A549 (cell line): ENCODE measurements at regions not wholly inside any gene's neighbourhood (a gene's known extent, or its start where the extent isn't known, plus 50 kb on each side); places are given as distances from the start of the nearest gene placed in this dataset.

ENCODE experiments used
- ATAC-seq, 2 experiments: fragments of 200-7000 bp in 1 of 2; fragments of >200 bp in 1 of 2; cut with Nextera tagmentation in 1 of 2; cut with Tn5 transposase in 1 of 2; 3 replicates each; pipeline versions ENCODE4 v1.8.0 to v1.9.1; 2018 to 2020; ENCODE audit warnings: mild to moderate bottlenecking in 1 of 2, moderate library complexity in 1 of 2
- CTCF ChIA-PET: fragments of 300-600 bp; sonication (Branson Sonifier 250); formaldehyde crosslinking; extraction: SDS; loops from one replicate; lab custom pipeline; 2021; ENCODE audit warnings: antibody characterized with exemption, inconsistent platforms; lab: Yijun Ruan, JAX
- POLR2A ChIA-PET: fragments of 350-600 bp; formaldehyde crosslinking; extraction: SDS; loops from one replicate; lab custom pipeline; 2021; ENCODE audit warnings: antibody characterized with exemption, inconsistent platforms; lab: Yijun Ruan, JAX
- DNase-seq, 2 experiments: peaks; one replicate each; pipeline versions ENCODE4 v3.0.0 to v3.0.0-alpha.2; 2011 to 2016; ENCODE audit warnings: low read depth in 1 of 2, low spot score in 1 of 2
- FAIRE-seq: peaks from 2 replicates; lab custom pipeline; 2011; peaks lifted over from hg19 to GRCh38; lab: Jason Lieb, UNC
- H3K27ac ChIP-seq, 2 experiments: fragments of >200 bp; sonication (Bioruptor Twin); formaldehyde crosslinking; 3 replicates each; pipeline ENCODE4 v1.5.1; 2016 to 2017
- H3K4me1 ChIP-seq: fragments of >200 bp; sonication (Bioruptor Twin); formaldehyde crosslinking; 3 replicates; pipeline ENCODE4 v1.6.1; 2016
- H3K4me2 ChIP-seq: fragments of >200 bp; sonication (Bioruptor Twin); formaldehyde crosslinking; 3 replicates; pipeline ENCODE4 v1.6.1; 2016
- H3K4me3 ChIP-seq: fragments of >200 bp; sonication (Bioruptor Twin); formaldehyde crosslinking; 3 replicates; pipeline ENCODE4 v1.5.1; 2016
- H3K9me3 ChIP-seq: fragments of >200 bp; sonication (Bioruptor Twin); formaldehyde crosslinking; 3 replicates; pipeline ENCODE4 v1.6.1; 2016
- CBX2 ChIP-seq: fragments of 200-600 bp; sonication (generic); IDR thresholded peaks from 2 replicates; pipeline ENCODE4 v1.6.1; 2016; ENCODE audit warnings: low read depth, mild to moderate bottlenecking, borderline replicate concordance
- CHD2 ChIP-seq: fragments of 150-350 bp; IDR thresholded peaks from 2 replicates; pipeline ENCODE4 v1.6.1; 2014; ENCODE audit warnings: low read length; ENCODE audit not compliant: partially characterized antibody
- CHD4 ChIP-seq: fragments of 200-600 bp; sonication (generic); IDR thresholded peaks from 2 replicates; pipeline ENCODE4 v1.6.1; 2016; ENCODE audit warnings: antibody characterized with exemption, mild to moderate bottlenecking, borderline replicate concordance
- EHMT2 ChIP-seq: fragments of 200-600 bp; sonication (generic); IDR thresholded peaks from 2 replicates; pipeline ENCODE4 v1.6.1; 2016; ENCODE audit warnings: antibody characterized with exemption, low read depth, mild to moderate bottlenecking, moderate library complexity
- EP300 ChIP-seq, 2 experiments: fragments of >200 bp; sonication (Bioruptor Twin); formaldehyde crosslinking; IDR thresholded peaks; 2 replicates in 1 of 2; 3 replicates in 1 of 2; pipeline ENCODE4 v1.6.1; 2016 to 2017
- ESRRA ChIP-seq: fragments of 150-350 bp; IDR thresholded peaks from 2 replicates; pipeline ENCODE4 v1.6.1; 2014; ENCODE audit warnings: mild to moderate bottlenecking, low read length, borderline replicate concordance
- GATA3 ChIP-seq: IDR thresholded peaks from 2 replicates; pipeline ENCODE4 v1.6.1; 2012; ENCODE audit warnings: borderline replicate concordance
- HDAC2 ChIP-seq: fragments of 200-600 bp; sonication (generic); IDR thresholded peaks from 2 replicates; pipeline ENCODE4 v1.6.1; 2016
- HOXB13 ChIP-seq: fragments of 250-450 bp; sonication (Bioruptor Pico); IDR thresholded peaks from 2 replicates; pipeline ENCODE4 v1.5.0; 2020; ENCODE audit warnings: low read depth, mild to moderate bottlenecking, moderate library complexity
- JUN ChIP-seq, 2 experiments: fragments of >200 bp; sonication (Bioruptor Twin); formaldehyde crosslinking; IDR thresholded peaks; 2 replicates in 1 of 2; 3 replicates in 1 of 2; pipeline ENCODE4 v1.6.1; 2016 to 2017
- JUNB ChIP-seq: fragments of >200 bp; sonication (Bioruptor Twin); formaldehyde crosslinking; IDR thresholded peaks from 2 replicates; pipeline ENCODE4 v1.6.1; 2016
- KDM5A ChIP-seq: fragments of 200-600 bp; sonication (generic); IDR thresholded peaks from 2 replicates; pipeline ENCODE4 v1.6.1; 2016; ENCODE audit warnings: antibody characterized with exemption, mild to moderate bottlenecking
- MAZ ChIP-seq: fragments of 150-350 bp; IDR thresholded peaks from 2 replicates; pipeline ENCODE4 v1.6.1; 2014; ENCODE audit warnings: antibody characterized with exemption, low read depth, low read length, borderline replicate concordance
- NFE2L2 ChIP-seq: fragments of 150-350 bp; conservative IDR thresholded peaks from 2 replicates; pipeline ENCODE4 v1.6.1; 2014; ENCODE audit warnings: low read length
- NR3C1 ChIP-seq: fragments of >200 bp; sonication (Bioruptor Twin); formaldehyde crosslinking; IDR thresholded peaks from 3 replicates; pipeline ENCODE4 v1.6.1; 2017
- REST ChIP-seq: fragments of 200-600 bp; sonication (generic); IDR thresholded peaks from 2 replicates; pipeline ENCODE4 v1.6.1; 2016; ENCODE audit warnings: antibody characterized with exemption, mild to moderate bottlenecking, moderate library complexity
- RFX5 ChIP-seq: fragments of 450-650 bp; IDR thresholded peaks from 2 replicates; pipeline ENCODE4 v1.7.1; 2014; ENCODE audit warnings: antibody characterized with exemption, mild to moderate bottlenecking, moderate library complexity
- RNF2 ChIP-seq: fragments of 200-600 bp; sonication (generic); IDR thresholded peaks from 2 replicates; pipeline ENCODE4 v1.6.1; 2016; ENCODE audit warnings: low read depth, mild to moderate bottlenecking, antibody characterized with exemption, moderate library complexity, borderline replicate concordance
- SMC3 ChIP-seq: fragments of >200 bp; sonication (Bioruptor Twin); formaldehyde crosslinking; IDR thresholded peaks from 3 replicates; pipeline ENCODE4 v1.6.1; 2018; ENCODE audit warnings: inconsistent platforms
- ZC3H11A ChIP-seq: fragments of 450-650 bp; IDR thresholded peaks from 2 replicates; pipeline ENCODE4 v1.6.1; 2014; ENCODE audit warnings: antibody characterized with exemption, mild to moderate bottlenecking
- ZFP36 ChIP-seq: fragments of 450-650 bp; IDR thresholded peaks from 2 replicates; pipeline ENCODE4 v1.6.1; 2014; ENCODE audit warnings: borderline replicate concordance; ENCODE audit not compliant: partially characterized antibody
- ZSCAN20 ChIP-seq: fragments of 250-450 bp; sonication (Bioruptor Pico); IDR thresholded peaks from 2 replicates; pipeline ENCODE4 v1.8.0; 2022; ENCODE audit warnings: mild to moderate bottlenecking, moderate library complexity
- TF ChIP-seq, protein P1 (sequence below): IDR thresholded peaks from 2 replicates; pipeline ENCODE4 v1.6.1; 2012
- TF ChIP-seq, protein P2 (sequence below): IDR thresholded peaks from 2 replicates; pipeline ENCODE4 v1.6.1; 2012; ENCODE audit warnings: low read depth, borderline replicate concordance
- TF ChIP-seq, protein P3 (sequence below): fragments of >200 bp; sonication (Bioruptor Twin); formaldehyde crosslinking; IDR thresholded peaks from 2 replicates; pipeline ENCODE4 v1.6.1; 2016

GRCh38 chr18:44396550-44396949, 284.1 kb upstream of the SETBP1 start:
- no peak for DNase-seq
- CTCF ChIA-PET = no interaction called here
- no peak for FAIRE-seq
- TF ChIP-seq ZSCAN20 (no peak), ZFP36 (no peak), KDM5A (no peak), SMC3 (no peak), JUN (IDR thresholded peaks at IDR 0.05) (no peak), HOXB13 (no peak), ESRRA (no peak), CHD4 (no peak), JUNB (no peak), CHD2 (no peak), EP300 (IDR thresholded peaks at IDR 0.05) (no peak), RFX5 (no peak), HDAC2 (no peak), REST (no peak)
- TF ChIP-seq, protein P1, sequence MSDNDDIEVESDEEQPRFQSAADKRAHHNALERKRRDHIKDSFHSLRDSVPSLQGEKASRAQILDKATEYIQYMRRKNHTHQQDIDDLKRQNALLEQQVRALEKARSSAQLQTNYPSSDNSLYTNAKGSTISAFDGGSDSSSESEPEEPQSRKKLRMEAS = no peak
- TF ChIP-seq, protein P2, sequence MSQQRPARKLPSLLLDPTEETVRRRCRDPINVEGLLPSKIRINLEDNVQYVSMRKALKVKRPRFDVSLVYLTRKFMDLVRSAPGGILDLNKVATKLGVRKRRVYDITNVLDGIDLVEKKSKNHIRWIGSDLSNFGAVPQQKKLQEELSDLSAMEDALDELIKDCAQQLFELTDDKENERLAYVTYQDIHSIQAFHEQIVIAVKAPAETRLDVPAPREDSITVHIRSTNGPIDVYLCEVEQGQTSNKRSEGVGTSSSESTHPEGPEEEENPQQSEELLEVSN = no peak
- TF ChIP-seq, protein P3, sequence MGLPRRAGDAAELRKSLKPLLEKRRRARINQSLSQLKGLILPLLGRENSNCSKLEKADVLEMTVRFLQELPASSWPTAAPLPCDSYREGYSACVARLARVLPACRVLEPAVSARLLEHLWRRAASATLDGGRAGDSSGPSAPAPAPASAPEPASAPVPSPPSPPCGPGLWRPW = no peak
- Histone ChIP-seq H3K4me3 (no peak overlapping the region), H3K4me1 (no peaks in the 10 kb centered on the region), H3K4me2 (no peak overlapping the region), H3K9me3 (no peaks in the 10 kb centered on the region), H3K27ac (no peak overlapping the region)
- POLR2A ChIA-PET = no interaction called here
- no peak for ATAC-seq

GRCh38 chr18:44409071-44409470, 271.6 kb upstream of the SETBP1 start:
- FAIRE-seq = no peak
- ChIA-PET POLR2A (no interaction called here), CTCF (no interaction called here)
- H3K27ac ChIP-seq = no peak overlapping the region
- no peak for DNase-seq
- ATAC-seq = no peak
- H3K4me2 ChIP-seq = no peak overlapping the region
- H3K9me3 ChIP-seq = no peaks in the 10 kb centered on the region
- TF ChIP-seq NFE2L2 (no peak), GATA3 (no peak), EHMT2 (no peak), KDM5A (no peak), CBX2 (no peak), ZC3H11A (no peak), NR3C1 (no peak), MAZ (no peak), RNF2 (no peak), HDAC2 (no peak)
- TF ChIP-seq, protein P3 = no peak
- TF ChIP-seq, protein P2 = no peak
- no peak overlapping the region for H3K4me3 ChIP-seq
- H3K4me1 ChIP-seq = no peaks in the 10 kb centered on the region
